ENCODE measurements at regions not wholly inside any gene's neighbourhood (a gene's known extent, or its start where the extent isn't known, plus 50 kb on each side); places are given as distances from the start of the nearest gene placed in this dataset.
"Not testable (repeated sequence)": the region's sequence is repeated elsewhere in the genome, so short reads cannot be mapped to it uniquely, and the experiment has no call there.

DNA sequence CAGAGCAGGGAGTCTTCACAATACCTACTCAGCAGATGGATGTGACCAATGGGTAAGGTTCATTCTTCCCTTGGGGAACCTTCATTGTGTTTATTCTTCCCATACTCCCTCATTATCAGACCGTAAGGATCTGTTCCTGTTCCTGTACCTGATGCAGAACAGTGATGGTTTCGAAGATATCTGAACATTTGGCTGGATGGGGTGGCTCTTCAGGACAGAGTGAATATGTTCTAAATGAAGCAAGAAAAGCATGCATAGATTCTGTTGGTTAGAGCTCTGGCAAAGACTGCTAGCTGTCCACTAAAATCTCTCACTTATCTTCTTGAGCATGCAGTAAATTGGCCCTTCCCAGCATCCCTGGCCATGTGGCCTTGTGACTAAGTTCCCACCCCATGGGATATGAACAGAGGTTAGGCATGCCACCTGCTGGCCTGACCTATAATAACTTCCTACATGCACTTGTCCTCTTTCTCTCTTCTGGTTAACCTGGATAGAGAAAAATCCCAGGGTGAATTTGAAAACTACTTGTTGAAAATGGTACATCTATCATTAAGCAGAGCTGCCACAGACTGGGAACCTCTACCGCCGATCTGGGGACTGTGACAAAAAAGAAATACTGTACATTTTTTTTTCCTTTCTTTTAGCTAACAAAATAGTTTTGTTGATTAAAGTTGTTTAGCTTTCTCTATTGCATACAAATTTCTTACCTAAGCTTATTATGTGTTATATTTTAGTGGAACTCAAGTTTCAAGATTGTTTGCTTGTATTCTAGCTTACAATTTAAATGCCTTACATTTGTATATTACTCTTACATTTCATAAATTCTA is 60.0 kb upstream of the BANK1 start:
- FAIRE-seq (peak; percentile 89), DNase-seq (ENCODE audit: insufficient read length, low spot score) (peak; percentile 6)

DNA sequence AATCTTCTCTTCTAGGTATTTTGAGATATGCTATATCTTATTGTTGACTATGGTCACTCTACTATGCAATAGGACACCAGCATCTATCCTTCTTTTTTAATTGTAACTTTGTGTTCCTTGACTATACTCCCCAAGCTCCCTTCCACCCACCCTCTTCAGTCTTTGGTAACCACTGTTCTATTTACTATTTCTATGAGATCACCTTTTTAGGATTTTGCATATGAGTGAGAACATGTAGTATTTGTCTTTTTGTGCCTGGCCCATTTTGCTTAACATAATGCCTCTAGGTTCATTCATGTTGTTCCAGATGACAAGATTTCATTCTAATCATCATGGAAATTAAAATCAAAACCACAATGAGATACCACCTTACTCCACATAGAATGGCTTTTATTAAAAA is 63.3 kb upstream of the BANK1 start:
- DNase-seq (ENCODE audit: insufficient read length, low spot score) = no peak
- FAIRE-seq = no peak

DNA sequence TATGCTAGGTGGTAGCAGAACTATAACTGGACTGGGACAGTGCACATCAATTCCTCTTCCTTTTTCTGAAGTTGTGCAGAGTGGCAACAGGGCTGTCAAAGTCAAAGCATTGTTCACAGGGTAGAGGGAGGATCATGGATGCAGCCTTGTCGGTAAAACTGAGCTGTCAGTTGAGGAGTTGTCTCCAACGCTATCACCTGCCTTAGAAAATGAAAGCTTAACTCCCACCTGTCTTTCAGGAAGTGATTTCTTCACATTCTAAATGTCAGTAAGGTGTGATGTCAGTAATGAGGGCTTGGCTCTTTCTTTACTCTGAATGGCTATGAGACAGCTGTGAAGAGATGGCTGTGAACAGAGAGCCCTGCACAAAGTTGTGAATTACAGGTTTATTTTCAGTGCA is 66.4 kb upstream of the BANK1 start:
- DNase-seq (ENCODE audit: insufficient read length, low spot score) (no peak), FAIRE-seq (no peak)

GRCh38 chr4:101718810-101719209 is 71.7 kb upstream of the BANK1 start:
- DNase-seq (ENCODE audit: insufficient read length, low spot score) (no peak), FAIRE-seq (no peak)

- DNase-seq (ENCODE audit: insufficient read length, low spot score) = no peak
- FAIRE-seq = no peak
Measured at GRCh38 chr4:101711590-101712260, 78.8 kb upstream of the BANK1 start.

GRCh38 chr4:101710806-101711205 is 79.7 kb upstream of the BANK1 start:
- no peak for FAIRE-seq

GRCh38 chr4:101708293-101709039 is 82.1 kb upstream of the BANK1 start:
- DNase-seq (ENCODE audit: insufficient read length, low spot score) (no peak), FAIRE-seq (no peak)

More at GRCh38 chr4:101710806-101711205, 79.7 kb upstream of the BANK1 start:
- no peak for DNase-seq (ENCODE audit: insufficient read length, low spot score)

DNA sequence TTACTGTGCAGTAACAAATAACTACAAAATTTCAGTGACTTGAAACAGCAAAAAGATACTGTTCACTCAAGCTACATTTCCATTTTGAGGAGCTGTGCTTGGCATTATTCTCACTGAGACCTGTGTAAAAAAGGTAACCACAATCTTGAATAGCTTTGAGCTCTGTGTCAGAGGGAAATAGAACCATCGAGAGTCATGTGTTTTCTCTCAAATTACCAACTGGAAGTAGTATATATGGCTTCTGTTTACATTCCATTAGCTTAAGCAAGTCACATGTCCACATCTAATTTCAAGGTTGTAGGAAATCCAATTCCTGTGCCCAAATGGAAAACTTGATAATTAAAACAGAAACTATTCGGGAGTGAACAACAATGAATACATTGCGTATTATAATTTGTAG is 82.9 kb upstream of the BANK1 start:
- DNase-seq (ENCODE audit: insufficient read length, low spot score) = no peak
- FAIRE-seq = no peak

DNA sequence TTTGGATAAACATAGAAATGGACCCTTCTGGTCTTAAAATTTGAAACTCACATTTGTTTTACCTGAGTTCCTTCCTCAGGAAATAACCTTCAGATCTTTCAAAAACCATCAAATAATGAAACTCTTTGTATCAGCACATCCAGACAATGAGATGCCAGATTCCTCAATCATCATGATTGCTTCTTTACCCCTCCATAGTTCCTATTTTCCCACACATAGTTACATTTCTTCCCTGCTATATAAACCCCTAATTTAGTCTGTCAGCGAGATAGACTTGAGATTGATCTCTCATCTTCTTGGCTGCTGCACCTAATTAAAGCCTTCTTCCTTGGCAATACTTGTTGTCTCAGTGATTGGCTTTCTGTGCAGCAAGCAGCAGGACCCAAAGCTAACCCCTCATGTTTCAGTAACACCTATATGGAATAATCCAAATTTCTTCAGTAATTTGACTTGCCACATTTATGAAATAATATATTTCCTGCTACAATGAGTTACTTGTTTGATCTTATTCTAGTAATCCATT is 83.9 kb upstream of the BANK1 start:
- DNase-seq (ENCODE audit: insufficient read length, low spot score) (no peak), FAIRE-seq (no peak)

GRCh38 chr4:101701551-101701950 is 89.0 kb upstream of the BANK1 start:
- FAIRE-seq (no peak), DNase-seq (ENCODE audit: insufficient read length, low spot score) (no peak)

GRCh38 chr4:101699441-101700124 is 90.9 kb upstream of the BANK1 start:
- FAIRE-seq (no peak), DNase-seq (ENCODE audit: insufficient read length, low spot score) (no peak)

DNA sequence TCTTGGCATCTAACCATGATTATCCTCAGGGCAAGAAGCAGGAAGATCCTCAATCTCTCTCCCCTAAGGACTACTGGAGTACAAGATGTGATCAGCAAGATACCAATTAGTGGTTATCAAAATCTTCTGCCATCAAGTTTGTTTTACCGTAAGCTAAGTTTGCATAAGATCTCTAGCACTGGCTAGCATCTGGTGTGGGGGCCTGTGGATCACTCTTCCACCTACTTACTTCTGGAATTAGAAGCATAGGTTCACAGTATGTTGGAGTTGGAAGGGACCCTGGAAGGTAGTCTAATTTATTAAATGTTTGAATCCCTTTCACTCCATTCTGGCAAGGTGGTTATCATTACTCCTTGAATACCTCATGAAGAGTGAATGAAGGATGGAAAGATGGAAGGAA is 93.3 kb upstream of the BANK1 start:
- no peak for FAIRE-seq
- DNase-seq (ENCODE audit: insufficient read length, low spot score) = no peak

DNA sequence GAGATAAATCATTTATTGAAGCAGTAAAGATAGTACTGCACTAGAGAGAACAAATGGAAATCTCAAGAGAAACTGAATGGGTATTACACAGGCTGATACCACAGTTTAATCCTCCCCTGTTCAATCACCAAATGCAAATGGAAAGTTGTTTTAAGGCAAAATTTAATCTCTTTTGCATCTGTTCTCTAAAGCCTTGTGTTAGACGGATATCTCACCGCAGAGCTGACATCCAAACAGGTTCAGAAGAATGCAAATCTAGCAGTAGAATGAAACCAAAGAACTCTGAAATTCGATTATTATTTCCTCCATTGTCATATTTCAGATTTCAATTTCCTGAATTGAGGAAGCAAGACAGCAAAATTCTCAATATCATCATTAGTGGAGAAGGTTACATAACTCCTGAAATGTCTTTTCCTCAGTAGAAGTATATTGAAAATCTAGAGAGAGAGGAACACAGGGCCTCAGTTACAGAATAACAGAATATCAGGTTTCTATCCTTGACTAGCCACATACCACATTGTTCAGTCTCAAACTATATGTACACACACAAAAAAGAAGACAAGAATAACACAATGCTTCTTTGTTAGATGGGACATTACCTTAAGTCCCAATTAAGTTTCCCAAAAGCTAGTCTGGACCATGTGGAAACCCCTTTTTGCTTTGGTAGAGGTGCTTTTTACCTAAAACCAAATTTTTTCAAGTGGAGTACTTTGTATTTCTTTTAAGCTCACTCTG is 94.1 kb upstream of the BANK1 start:
- DNase-seq (ENCODE audit: insufficient read length, low spot score) (no peak), FAIRE-seq (no peak)

- FAIRE-seq = no peak
- DNase-seq (ENCODE audit: insufficient read length, low spot score) = no peak
Measured at GRCh38 chr4:101695176-101695575, 95.4 kb upstream of the BANK1 start.

- FAIRE-seq; DNase-seq (ENCODE audit: insufficient read length, low spot score): not testable (repeated sequence)
Measured at GRCh38 chr4:101694403-101694802, 96.1 kb upstream of the BANK1 start.

DNA sequence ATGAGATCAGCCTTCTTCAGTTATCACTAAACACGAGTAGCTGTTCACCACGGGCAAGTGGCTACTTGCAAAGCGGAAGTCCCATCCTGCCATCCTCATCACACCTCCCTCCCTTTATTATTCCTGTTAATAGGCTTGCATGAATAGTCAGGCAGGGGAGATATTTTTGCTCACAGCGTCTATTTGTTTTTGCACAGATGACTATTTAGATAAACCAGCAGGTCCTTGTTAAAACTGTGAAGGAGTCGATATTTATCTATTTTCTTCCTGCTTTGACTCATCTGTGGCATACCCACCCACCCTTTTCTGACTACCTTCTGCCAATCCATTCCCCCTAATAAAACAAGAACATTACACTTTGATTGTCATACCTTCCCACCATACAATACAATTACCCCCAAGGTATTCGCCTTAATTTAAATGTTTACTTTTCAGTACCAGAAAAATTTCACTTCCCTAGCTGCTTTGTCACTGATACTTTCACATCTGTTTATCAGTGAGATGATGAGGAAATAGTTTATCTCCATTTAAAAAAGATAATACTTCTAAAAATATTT is 96.6 kb upstream of the BANK1 start:
- DNase-seq (ENCODE audit: insufficient read length, low spot score) (no peak), FAIRE-seq (no peak)

DNA sequence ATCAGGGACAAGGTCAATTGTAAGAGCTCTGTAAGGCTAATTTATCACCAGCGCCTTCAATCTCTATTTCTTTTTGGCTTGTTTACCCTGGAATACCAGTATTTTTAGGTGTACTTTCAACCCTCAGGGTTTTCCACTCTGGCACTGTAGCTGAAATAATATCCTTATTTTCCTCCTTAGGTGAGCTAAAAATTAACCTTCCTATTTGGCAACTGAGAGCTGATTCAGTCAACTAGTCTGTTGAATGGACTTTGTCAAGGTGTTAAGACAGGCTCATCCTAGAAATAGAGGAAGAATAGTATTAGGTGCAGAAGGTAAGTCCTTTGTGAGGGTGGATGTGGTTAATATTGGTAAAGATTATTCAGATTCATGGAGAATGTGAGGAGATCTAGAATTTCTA is 101.3 kb upstream of the BANK1 start:
- no peak for DNase-seq (ENCODE audit: insufficient read length, low spot score)
- no peak for FAIRE-seq

GRCh38 chr4:101685126-101685525 is 105.4 kb upstream of the BANK1 start:
- no peak for DNase-seq (ENCODE audit: insufficient read length, low spot score)
- FAIRE-seq = no peak

- no peak for FAIRE-seq
Measured at GRCh38 chr4:101682946-101683345, 107.6 kb upstream of the BANK1 start.

DNA sequence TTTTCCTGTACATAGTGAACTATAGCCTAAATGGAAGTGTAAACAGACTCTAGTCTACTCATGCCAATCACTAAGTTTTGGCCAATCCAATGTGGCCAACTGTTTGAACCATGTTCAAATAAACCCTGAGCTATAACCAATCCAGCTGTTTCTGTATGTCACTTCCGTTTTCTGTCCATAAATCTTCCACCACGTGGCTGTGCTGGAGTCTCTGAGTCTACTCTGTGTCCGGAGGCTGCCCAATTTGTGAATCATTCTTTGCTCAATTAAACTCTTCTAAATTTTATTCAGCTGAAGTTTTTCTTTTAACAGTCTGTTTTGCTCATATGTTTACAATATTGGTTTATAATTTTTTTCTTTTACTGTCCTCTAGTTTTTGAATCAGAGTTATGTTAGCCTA is 112.3 kb upstream of the BANK1 start:
- FAIRE-seq (no peak), DNase-seq (ENCODE audit: insufficient read length, low spot score) (no peak)

More at GRCh38 chr4:101682946-101683345, 107.6 kb upstream of the BANK1 start:
- no peak for DNase-seq (ENCODE audit: insufficient read length, low spot score)

Measured in GM19239 (cell line).